ENCODE measurements at regions not wholly inside any gene's neighbourhood (a gene's known extent, or its start where the extent isn't known, plus 50 kb on each side); places are given as distances from the start of the nearest gene placed in this dataset.

GRCh38 chr12:107236824-107237511 lies 143.6 kb upstream of the CRY1 start:
- Mint-ChIP-seq H3K9me3 (no peaks in the 10 kb centered on the region), H3K4me1 (no peaks in the 10 kb centered on the region), H3K27ac (no peak overlapping the region), H3K36me3 (no peaks in the 10 kb centered on the region), H3K4me3 (no peak overlapping the region), H3K27me3 (peaks cover 9 to 29% of the 10 kb centered on the region in 2 donors)
- DNase-seq (no peak), ATAC-seq (replicated peaks) (no peak)

- no peak overlapping the region for H3K27ac Mint-ChIP-seq
- ATAC-seq (replicated peaks) (no peak), DNase-seq (no peak)
- no peak overlapping the region for H3K4me3 Mint-ChIP-seq
- H3K27me3 Mint-ChIP-seq = peaks cover 21 to 41% of the 10 kb centered on the region in 2 donors
- H3K36me3 Mint-ChIP-seq = no peaks in the 10 kb centered on the region
- no peaks in the 10 kb centered on the region for H3K9me3 Mint-ChIP-seq
- no peaks in the 10 kb centered on the region for H3K4me1 Mint-ChIP-seq
Observed at GRCh38 chr12:107238296-107238695, 144.9 kb upstream of the CRY1 start.

GRCh38 chr12:107241411-107241810 lies 148.1 kb upstream of the CRY1 start:
- ATAC-seq (replicated peaks) = no peak
- Mint-ChIP-seq H3K36me3 (no peaks in the 10 kb centered on the region), H3K9me3 (no peaks in the 10 kb centered on the region), H3K4me3 (no peak overlapping the region), H3K27me3 (peaks cover 28 to 33% of the 10 kb centered on the region in 2 donors), H3K4me1 (no peaks in the 10 kb centered on the region), H3K27ac (no peak overlapping the region)
- DNase-seq = no peak

GRCh38 chr12:107242189-107242588 lies 148.8 kb upstream of the CRY1 start:
- Mint-ChIP-seq H3K4me3 (no peak overlapping the region), H3K9me3 (no peaks in the 10 kb centered on the region)

GRCh38 chr12:107243341-107243740 lies 150.0 kb upstream of the CRY1 start:
- no peak overlapping the region for H3K4me3 Mint-ChIP-seq
- H3K27ac Mint-ChIP-seq = no peak overlapping the region
- DNase-seq (no peak), ATAC-seq (replicated peaks) (no peak)
- no peaks in the 10 kb centered on the region for H3K36me3 Mint-ChIP-seq
- H3K9me3 Mint-ChIP-seq = no peaks in the 10 kb centered on the region
- H3K4me1 Mint-ChIP-seq = no peaks in the 10 kb centered on the region
- peaks cover 22 to 26% of the 10 kb centered on the region in 2 donors for H3K27me3 Mint-ChIP-seq

More at GRCh38 chr12:107242189-107242588, 148.8 kb upstream of the CRY1 start:
- DNase-seq (no peak), ATAC-seq (replicated peaks) (no peak)
- Mint-ChIP-seq H3K36me3 (no peaks in the 10 kb centered on the region), H3K27ac (no peak overlapping the region), H3K27me3 (peaks cover 23 to 33% of the 10 kb centered on the region in 2 donors), H3K4me1 (no peaks in the 10 kb centered on the region)

GRCh38 chr12:107244584-107244983 lies 151.2 kb upstream of the CRY1 start:
- Mint-ChIP-seq H3K27me3 (peaks cover 26 to 34% of the 10 kb centered on the region in 2 donors), H3K4me1 (no peaks in the 10 kb centered on the region), H3K4me3 (no peak overlapping the region), H3K36me3 (no peaks in the 10 kb centered on the region), H3K27ac (no peak overlapping the region), H3K9me3 (no peaks in the 10 kb centered on the region)
- no peak for ATAC-seq (replicated peaks)
- DNase-seq = no peak

- no peaks in the 10 kb centered on the region for H3K36me3 Mint-ChIP-seq
- DNase-seq = no peak
- no peaks in the 10 kb centered on the region for H3K9me3 Mint-ChIP-seq
- H3K27ac Mint-ChIP-seq = no peak overlapping the region
- no peaks in the 10 kb centered on the region for H3K4me1 Mint-ChIP-seq
- ATAC-seq (replicated peaks) = no peak
- H3K27me3 Mint-ChIP-seq = peaks cover 18 to 22% of the 10 kb centered on the region in 2 donors
- H3K4me3 Mint-ChIP-seq = no peak overlapping the region
Observed at GRCh38 chr12:107247650-107248049, 154.3 kb upstream of the CRY1 start.

- no peaks in the 10 kb centered on the region for H3K36me3 Mint-ChIP-seq
Observed at GRCh38 chr12:107248187-107248586, 154.8 kb upstream of the CRY1 start.

GRCh38 chr12:107251288-107251687 lies 157.9 kb upstream of the CRY1 start:
- no peak for DNase-seq
- no peaks in the 10 kb centered on the region for H3K36me3 Mint-ChIP-seq
- H3K4me3 Mint-ChIP-seq = no peak overlapping the region
- no peaks in the 10 kb centered on the region for H3K4me1 Mint-ChIP-seq
- no peaks in the 10 kb centered on the region for H3K9me3 Mint-ChIP-seq
- peaks cover 6 to 23% of the 10 kb centered on the region in 2 donors for H3K27me3 Mint-ChIP-seq
- no peak for ATAC-seq (replicated peaks)
- H3K27ac Mint-ChIP-seq = no peak overlapping the region

More at GRCh38 chr12:107248187-107248586, 154.8 kb upstream of the CRY1 start:
- Mint-ChIP-seq H3K27me3 (peaks cover 14 to 17% of the 10 kb centered on the region in 2 donors), H3K4me1 (no peaks in the 10 kb centered on the region), H3K27ac (no peak overlapping the region), H3K4me3 (no peak overlapping the region), H3K9me3 (no peaks in the 10 kb centered on the region)
- DNase-seq = no peak
- no peak for ATAC-seq (replicated peaks)

GRCh38 chr12:107253361-107253760 lies 160.0 kb upstream of the CRY1 start:
- Mint-ChIP-seq H3K4me1 (no peaks in the 10 kb centered on the region), H3K27ac (no peak overlapping the region), H3K9me3 (peaks cover 0 to 4% of the 10 kb centered on the region in 2 donors), H3K4me3 (no peak overlapping the region), H3K27me3 (peaks cover 16 to 32% of the 10 kb centered on the region in 2 donors), H3K36me3 (no peaks in the 10 kb centered on the region)
- DNase-seq (no peak), ATAC-seq (replicated peaks) (no peak)

GRCh38 chr12:107254258-107254856 lies 161.0 kb upstream of the CRY1 start:
- DNase-seq (no peak), ATAC-seq (replicated peaks) (no peak)
- H3K36me3 Mint-ChIP-seq = no peaks in the 10 kb centered on the region
- H3K27me3 Mint-ChIP-seq = peaks cover 12 to 22% of the 10 kb centered on the region in 2 donors
- no peak overlapping the region for H3K27ac Mint-ChIP-seq
- peaks cover 0 to 4% of the 10 kb centered on the region in 2 donors for H3K9me3 Mint-ChIP-seq
- H3K4me1 Mint-ChIP-seq = no peaks in the 10 kb centered on the region
- no peak overlapping the region for H3K4me3 Mint-ChIP-seq

- no peak overlapping the region for H3K4me3 Mint-ChIP-seq
- DNase-seq (no peak), ATAC-seq (replicated peaks) (no peak)
- no peaks in the 10 kb centered on the region for H3K36me3 Mint-ChIP-seq
- peaks cover 4 to 6% of the 10 kb centered on the region in 2 donors for H3K9me3 Mint-ChIP-seq
- peaks cover 19% of the 10 kb centered on the region in 2 donors for H3K27me3 Mint-ChIP-seq
- H3K4me1 Mint-ChIP-seq = no peaks in the 10 kb centered on the region
- H3K27ac Mint-ChIP-seq = no peak overlapping the region
Observed at GRCh38 chr12:107258780-107259179, 165.4 kb upstream of the CRY1 start.

GRCh38 chr12:107263980-107264379 lies 170.6 kb upstream of the CRY1 start:
- no peak overlapping the region for H3K4me3 Mint-ChIP-seq
- no peaks in the 10 kb centered on the region for H3K4me1 Mint-ChIP-seq
- H3K36me3 Mint-ChIP-seq = peaks cover 0 to 2% of the 10 kb centered on the region in 2 donors
- H3K9me3 Mint-ChIP-seq = peaks cover 6 to 8% of the 10 kb centered on the region in 2 donors
- H3K27me3 Mint-ChIP-seq = peaks cover 4 to 8% of the 10 kb centered on the region in 2 donors
- ATAC-seq (replicated peaks) (no peak), DNase-seq (no peak)
- H3K27ac Mint-ChIP-seq = no peak overlapping the region

- peaks cover 0 to 2% of the 10 kb centered on the region in 2 donors for H3K36me3 Mint-ChIP-seq
- no peaks in the 10 kb centered on the region for H3K4me1 Mint-ChIP-seq
- H3K4me3 Mint-ChIP-seq = no peak overlapping the region
- H3K9me3 Mint-ChIP-seq = peaks cover 6 to 8% of the 10 kb centered on the region in 2 donors
- peaks cover 4 to 12% of the 10 kb centered on the region in 2 donors for H3K27me3 Mint-ChIP-seq
- no peak overlapping the region for H3K27ac Mint-ChIP-seq
- ATAC-seq (replicated peaks) = no peak
- no peak for DNase-seq
Observed at GRCh38 chr12:107264667-107265066, 171.3 kb upstream of the CRY1 start.

- ATAC-seq (replicated peaks) = no peak
- peaks cover 6 to 8% of the 10 kb centered on the region in 2 donors for H3K9me3 Mint-ChIP-seq
- no peak for DNase-seq
- H3K4me1 Mint-ChIP-seq = no peaks in the 10 kb centered on the region
- no peak overlapping the region for H3K4me3 Mint-ChIP-seq
- H3K36me3 Mint-ChIP-seq = peaks cover 0 to 2% of the 10 kb centered on the region in 2 donors
- no peak overlapping the region for H3K27ac Mint-ChIP-seq
- peaks cover 9 to 10% of the 10 kb centered on the region in 2 donors for H3K27me3 Mint-ChIP-seq
Observed at GRCh38 chr12:107267604-107268003, 174.3 kb upstream of the CRY1 start.

All from stimulated activated naive B cell treated with anti-CD40 and anti-IgM and Interleukin-4, amounts not matched to agents 10 μg/mL and 1 μg/mL and 100 μg/mL, for 72 hours (primary cell).